GM18873 (cell line): ENCODE measurements at regions not wholly inside any gene's neighbourhood (a gene's known extent, or its start where the extent isn't known, plus 50 kb on each side); places are given as distances from the start of the nearest gene placed in this dataset.

Experiments used
- ATAC-seq: cut with Tn5 transposase; IDR thresholded peaks from one replicate; pipeline ENCODE4 v1.9.1; 2021; ENCODE audit warnings: mild to moderate bottlenecking, moderate library complexity, moderate number of reproducible peaks; ENCODE audit not compliant: unreplicated experiment, low FRiP score

DNA sequence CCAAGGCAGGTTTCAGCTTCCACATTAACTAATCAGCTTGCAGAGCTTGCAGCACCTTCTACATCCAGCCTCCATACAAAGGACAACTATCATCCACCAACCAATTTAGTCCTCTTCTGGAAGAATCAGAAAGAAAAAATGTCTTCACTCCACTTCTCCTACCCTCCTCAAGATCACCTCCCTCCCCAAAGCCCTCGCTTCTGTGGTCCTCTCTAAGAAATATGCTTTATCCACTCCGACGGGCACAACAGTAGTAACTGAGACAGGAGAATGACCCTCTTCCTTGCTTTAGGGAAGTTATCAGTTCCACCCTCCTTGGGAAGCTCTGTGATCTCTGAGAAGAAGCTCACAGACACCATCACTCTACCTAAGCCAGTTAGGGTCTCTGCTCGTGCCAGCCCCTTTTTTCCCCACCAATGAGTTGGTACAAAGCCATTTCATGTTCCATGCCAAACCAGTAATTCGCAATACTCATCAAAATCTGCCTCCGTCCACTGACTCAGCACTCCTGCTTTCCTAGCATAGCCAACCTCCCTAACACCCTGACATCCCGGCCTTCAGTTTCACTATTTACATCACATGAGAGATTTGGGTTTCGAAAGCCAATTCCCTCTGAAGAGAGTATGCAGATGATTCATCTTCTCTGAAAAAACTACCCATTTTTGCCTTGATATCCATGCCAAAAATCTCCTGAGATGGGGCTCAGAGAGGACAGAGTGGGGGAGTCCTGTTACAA lies 114.1 kb upstream of the PKDCC start:
- no peak for ATAC-seq

GRCh38 chr2:41934329-41934958 lies 113.4 kb upstream of the PKDCC start:
- ATAC-seq, result no peak

- ATAC-seq, result no peak
Observed at GRCh38 chr2:41935002-41935401, 112.8 kb upstream of the PKDCC start.

- no peak for ATAC-seq
Observed at GRCh38 chr2:41935825-41936224, 112.0 kb upstream of the PKDCC start.

GRCh38 chr2:41936771-41937463 lies 110.9 kb upstream of the PKDCC start:
- ATAC-seq, result no peak

GRCh38 chr2:41937464-41937906 lies 110.3 kb upstream of the PKDCC start:
- no peak for ATAC-seq

- ATAC-seq, result no peak
Observed at GRCh38 chr2:41937921-41938708, 109.7 kb upstream of the PKDCC start.

- ATAC-seq, result no peak
Observed at GRCh38 chr2:41940060-41940744, 107.6 kb upstream of the PKDCC start.

DNA sequence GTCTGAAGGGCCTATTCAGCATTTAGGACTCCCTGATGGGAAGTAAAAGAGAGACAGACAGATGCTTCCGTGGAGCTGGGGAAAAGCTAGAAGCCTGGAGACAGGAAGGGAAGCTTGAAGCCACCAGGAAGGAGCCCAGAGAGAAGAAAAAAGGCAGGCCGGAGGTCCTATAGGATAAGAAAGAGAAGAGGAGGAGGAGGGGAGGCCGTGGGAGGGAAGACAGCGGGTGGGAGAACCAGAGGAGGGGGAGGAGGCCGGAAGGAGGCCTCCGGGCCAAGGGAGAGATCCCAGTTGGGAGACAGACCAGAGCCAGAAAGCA lies 107.1 kb upstream of the PKDCC start:
- ATAC-seq, result no peak

GRCh38 chr2:41941831-41942230 lies 106.0 kb upstream of the PKDCC start:
- no peak for ATAC-seq

DNA sequence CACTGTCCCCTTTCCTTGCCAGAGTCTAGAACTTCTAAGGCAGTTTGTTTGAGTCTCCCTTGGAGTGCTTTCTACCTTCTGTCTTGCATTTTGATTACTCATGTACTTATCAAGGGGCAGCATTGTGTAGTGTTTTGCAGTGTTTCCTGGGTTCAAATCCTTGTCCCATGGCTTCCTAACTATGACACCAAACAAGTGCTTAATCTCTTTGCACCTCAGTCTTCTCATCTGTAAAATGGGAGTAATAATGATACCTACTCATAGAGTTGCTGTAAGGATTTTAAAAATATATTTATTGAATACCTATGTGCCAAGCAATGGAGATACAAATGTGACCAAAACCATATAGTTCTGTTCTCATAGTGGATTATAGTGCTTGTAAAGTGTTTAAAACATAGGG lies 105.5 kb upstream of the PKDCC start:
- ATAC-seq, result no peak

DNA sequence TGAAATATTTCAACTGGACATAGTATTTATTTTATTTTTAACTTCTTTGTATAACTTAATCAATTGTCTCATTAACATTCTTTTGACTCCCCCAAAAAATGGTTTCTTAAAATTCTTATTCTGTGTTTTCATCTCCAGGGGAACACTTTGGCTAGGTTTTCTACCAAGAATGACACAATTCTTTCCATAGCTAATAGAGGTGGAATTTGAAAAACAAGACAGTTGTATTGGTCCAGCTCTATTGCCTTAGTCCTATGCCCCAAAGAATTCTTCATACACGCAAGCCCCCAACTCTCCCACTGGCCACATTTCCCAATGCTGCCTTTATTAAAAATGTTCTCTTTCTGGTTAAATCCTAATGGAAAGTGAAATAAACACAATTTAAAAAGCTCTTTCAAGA lies 104.7 kb upstream of the PKDCC start:
- no peak for ATAC-seq

GRCh38 chr2:41944220-41944880 lies 103.5 kb upstream of the PKDCC start:
- no peak for ATAC-seq

DNA sequence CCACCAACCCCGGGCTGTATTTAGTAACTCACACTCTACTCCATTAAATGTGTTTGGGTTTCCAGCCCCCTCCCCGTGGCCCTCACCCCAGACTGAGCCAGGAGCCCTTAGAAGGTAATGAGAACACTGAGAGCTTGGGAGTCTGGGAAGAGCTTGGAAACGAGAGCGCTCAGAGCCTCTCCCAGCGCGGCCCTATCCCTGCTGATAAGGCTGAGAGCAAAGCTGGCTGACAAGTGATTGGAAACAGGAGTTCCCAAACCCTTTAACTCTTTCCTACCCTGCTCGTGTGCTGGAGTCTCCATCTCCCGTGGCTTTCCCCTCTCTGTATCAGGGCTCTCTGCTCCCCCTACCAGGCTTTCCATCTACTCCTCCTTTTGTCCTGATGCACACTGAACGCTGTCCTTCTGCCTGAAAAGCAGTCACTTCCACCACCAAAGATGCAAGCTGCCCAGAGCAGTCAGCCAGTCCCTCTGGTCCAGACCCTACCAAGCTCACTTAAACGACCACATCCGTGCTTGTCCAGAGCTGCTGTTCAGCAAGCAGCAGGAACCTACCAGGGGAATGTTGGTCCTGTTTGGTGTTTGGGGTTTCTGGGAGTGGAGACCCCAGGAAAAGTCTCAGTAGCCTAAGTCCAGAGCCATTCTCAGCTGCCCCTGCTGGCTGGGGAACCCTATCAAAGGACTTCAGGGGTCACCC lies 100.0 kb upstream of the PKDCC start:
- no peak for ATAC-seq

GRCh38 chr2:41948397-41948763 lies 99.4 kb upstream of the PKDCC start:
- ATAC-seq, result no peak

DNA sequence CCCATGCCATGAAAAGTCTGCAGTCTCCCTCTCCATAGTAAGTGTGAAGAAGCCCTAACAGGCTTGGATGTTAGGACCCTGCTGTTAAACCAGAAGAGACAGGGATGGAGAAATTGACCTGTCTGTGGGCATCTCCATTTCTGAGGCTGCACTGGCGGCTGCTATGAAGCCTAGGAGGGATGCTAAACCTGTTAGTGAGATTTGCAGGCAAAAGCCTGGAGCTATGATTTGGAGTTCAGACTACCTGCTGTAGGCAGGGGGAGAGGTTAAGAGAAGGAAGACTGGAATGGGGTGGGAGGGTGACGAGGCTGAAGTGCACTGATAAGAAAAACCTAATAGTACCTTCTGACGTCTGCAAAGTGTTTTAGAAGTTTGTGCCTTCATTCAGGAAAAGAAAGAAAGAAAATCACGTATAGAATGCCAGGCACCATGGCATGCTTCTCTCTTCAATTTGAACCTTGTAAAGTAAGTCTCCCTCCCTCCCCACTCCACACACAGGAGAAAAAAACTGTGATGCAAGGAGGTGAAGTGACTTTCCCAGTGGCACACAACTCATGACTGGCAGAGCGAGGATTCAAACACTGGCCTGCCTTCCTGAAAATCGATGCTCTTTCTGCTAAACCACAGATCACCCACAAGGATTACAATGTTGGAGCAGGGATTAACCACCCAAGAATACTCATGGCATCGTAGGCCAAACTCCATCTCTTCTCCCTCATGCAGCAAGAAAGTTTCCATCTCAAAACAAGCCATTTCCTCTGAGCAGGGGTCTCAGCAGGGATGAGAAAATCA lies 98.5 kb upstream of the PKDCC start:
- no peak for ATAC-seq

DNA sequence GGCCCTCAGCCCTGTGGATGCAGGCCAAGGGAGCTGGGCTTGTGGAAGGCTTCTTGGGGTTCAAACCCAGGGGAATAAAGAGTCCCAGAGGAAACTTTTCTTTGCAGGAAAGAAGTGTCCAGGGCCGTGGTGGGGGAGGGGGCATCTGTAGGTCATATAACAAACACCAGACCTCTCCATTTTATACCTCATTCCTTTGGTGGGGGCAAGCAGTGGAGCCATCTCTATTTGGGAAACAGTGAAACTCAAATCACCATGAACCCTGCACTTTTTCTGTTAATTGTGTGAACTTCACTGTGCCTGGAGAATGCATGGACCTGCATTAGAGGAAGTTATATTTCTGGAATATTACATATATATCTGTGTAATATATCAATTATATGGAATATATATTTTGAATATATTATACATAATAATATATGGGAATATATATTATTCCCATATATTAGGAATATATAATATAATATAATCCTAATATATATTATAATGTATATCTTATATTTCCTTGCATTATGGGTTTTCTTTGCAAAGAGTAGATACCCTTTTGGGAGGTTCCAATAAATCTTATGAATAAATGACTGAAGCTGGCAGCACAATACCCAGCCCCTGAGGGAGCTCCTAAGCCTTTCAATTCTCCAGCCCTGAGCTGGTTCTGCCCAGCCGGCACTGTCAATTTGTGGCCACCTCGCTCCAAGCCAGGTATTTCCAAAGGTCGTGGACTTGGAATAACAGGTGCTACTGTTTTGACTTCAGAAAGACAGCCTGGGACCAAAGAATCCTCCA lies 97.7 kb upstream of the PKDCC start:
- ATAC-seq, result no peak

GRCh38 chr2:41950666-41950960 lies 97.2 kb upstream of the PKDCC start:
- no peak for ATAC-seq
